K562 (cell line): ENCODE measurements at regions not wholly inside any gene's neighbourhood (a gene's known extent, or its start where the extent isn't known, plus 50 kb on each side); places are given as distances from the start of the nearest gene placed in this dataset.

Experiments
- ATAC-seq: fragments of 200-7000 bp; cut with Tn5 transposase; 3 replicates; pipeline ENCODE4 v1.9.1; 2020; ENCODE audit warnings: moderate library complexity
- BruUV-seq: library from RNA; stranded (reverse); fragments of 400-500 nt; replicated peaks from 2 replicates; lab custom pipeline; 2021; lab: Mats Ljungman, UMichigan
- CTCF ChIA-PET: fragments of 300-600 bp; formaldehyde crosslinking; extraction: SDS; loops from one replicate; lab custom pipeline; 2021; ENCODE audit warnings: low intra/inter-chr PET ratio; lab: Yijun Ruan, JAX
- POLR2A ChIA-PET: fragments of 300-600, 350-650 bp; sonication (Branson Sonifier 250); formaldehyde crosslinking; extraction: SDS; loops from one replicate; lab custom pipeline; 2021; ENCODE audit warnings: antibody characterized with exemption, inconsistent platforms; lab: Yijun Ruan, JAX
- DNase-seq, 4 experiments: peaks; one replicate each; pipeline versions ENCODE4 v3.0.0 to v3.0.0-alpha.2; 2011 to 2018; ENCODE audit warnings: low spot score in 3 of 4, mixed read lengths in 3 of 4; ENCODE audit errors: extremely low read depth in 1 of 4
- FAIRE-seq: peaks from 2 replicates; lab custom pipeline; 2011; peaks lifted over from hg19 to GRCh38; lab: Jason Lieb, UNC
- H2AFZ ChIP-seq: 2 replicates; pipeline ENCODE4 v1.6.0; 2011; ENCODE audit warnings: low read depth, low read length, control low read depth, inconsistent platforms
- H3K27ac ChIP-seq: fragments of 200-600 bp; 3 replicates; pipeline ENCODE4 v1.8.0; 2011; ENCODE audit warnings: low read depth, mild to moderate bottlenecking, control low read depth, inconsistent platforms, low read length, moderate library complexity, mixed read lengths; ENCODE audit errors: extremely low read depth
- H3K27me3 ChIP-seq, 2 experiments: fragments of 300-600 bp in 1 of 2; 2 replicates in 1 of 2; 3 replicates in 1 of 2; pipeline versions ENCODE4 v1.6.0 to v1.8.0; 2011; ENCODE audit warnings: inconsistent platforms in 2 of 2, low read length in 2 of 2, mild to moderate bottlenecking in 1 of 2, mixed read lengths in 1 of 2, moderate library complexity in 1 of 2; ENCODE audit not compliant: control insufficient read depth in 2 of 2, insufficient read depth in 2 of 2
- H3K36me3 ChIP-seq: fragments of 300-600 bp; 3 replicates; pipeline ENCODE4 v1.8.0; 2011; ENCODE audit warnings: mild to moderate bottlenecking, low read length, inconsistent platforms; ENCODE audit not compliant: control insufficient read depth, insufficient read depth
- H3K4me1 ChIP-seq, 2 experiments: fragments of 200-600 bp in 1 of 2; replicated peaks in 1 of 2; 2 replicates in 1 of 2; 3 replicates in 1 of 2; pipeline versions ENCODE4 v1.5.1 to v1.8.0; 2011; ENCODE audit warnings: inconsistent platforms in 2 of 2, low read length in 2 of 2, mild to moderate bottlenecking in 1 of 2, mixed read lengths in 1 of 2, moderate library complexity in 1 of 2; ENCODE audit not compliant: control insufficient read depth in 2 of 2, insufficient read depth in 2 of 2
- H3K4me2 ChIP-seq: 2 replicates; pipeline ENCODE4 v1.6.1; 2011; ENCODE audit warnings: low read length, control low read depth, inconsistent platforms, mixed read lengths; ENCODE audit not compliant: insufficient read depth
- H3K4me3 ChIP-seq: fragments of 200-600 bp; sonication (generic), shearing (Covaris generic); 2 replicates; pipeline ENCODE4 v1.5.1; 2016; ENCODE audit warnings: control low read depth, inconsistent platforms
- H3K79me2 ChIP-seq: fragments of 200-600 bp; 3 replicates; pipeline ENCODE4 v1.8.0; 2011; ENCODE audit warnings: low read length, inconsistent platforms; ENCODE audit not compliant: control insufficient read depth, insufficient read depth
- H3K9ac ChIP-seq, 2 experiments: 2 replicates each; pipeline versions ENCODE4 v1.6.0 to v1.6.1; 2011; ENCODE audit warnings: low read depth in 2 of 2, low read length in 2 of 2, control low read depth in 1 of 2, inconsistent platforms in 1 of 2, mild to moderate bottlenecking in 1 of 2, mixed read lengths in 1 of 2; ENCODE audit not compliant: insufficient read depth in 1 of 2
- H3K9me1 ChIP-seq: one replicate; pipeline ENCODE4 v1.6.0; 2011; ENCODE audit warnings: inconsistent platforms, mild to moderate bottlenecking, low read length, moderate library complexity; ENCODE audit not compliant: control insufficient read depth, insufficient read depth
- H3K9me3 ChIP-seq: replicated peaks from 2 replicates; pipeline ENCODE4 v1.5.1; 2011; ENCODE audit warnings: low read depth, low read length, inconsistent platforms; ENCODE audit not compliant: control insufficient read depth, insufficient read depth
- H4K20me1 ChIP-seq: replicated peaks from 2 replicates; pipeline ENCODE4 v1.6.1; 2011; ENCODE audit warnings: low read length, inconsistent platforms, mixed read lengths; ENCODE audit not compliant: control insufficient read depth, insufficient read depth
- ARID2 ChIP-seq: fragments of 450-650 bp; IDR thresholded peaks from 2 replicates; pipeline ENCODE4 v1.6.1; 2017; ENCODE audit warnings: antibody characterized with exemption, mild to moderate bottlenecking
- CCNT2 ChIP-seq: IDR thresholded peaks from 2 replicates; pipeline ENCODE4 v1.6.1; 2011; ENCODE audit warnings: borderline replicate concordance, low read depth, mild to moderate bottlenecking, moderate library complexity, mixed read lengths, low read length; ENCODE audit not compliant: insufficient read length; ENCODE audit errors: extremely low read depth
- DEAF1 ChIP-seq: fragments of 450-650 bp; formaldehyde crosslinking; IDR thresholded peaks from 2 replicates; pipeline ENCODE4 v1.4.0; 2020; ENCODE audit warnings: mild to moderate bottlenecking, moderate library complexity
- E2F1 ChIP-seq: sonication (generic); formaldehyde crosslinking; IDR thresholded peaks from 2 replicates; pipeline ENCODE4 v1.8.1; 2023; ENCODE audit warnings: mild to moderate bottlenecking, missing genetic modification reagents, moderate library complexity
- FOXP4 ChIP-seq: sonication (generic); formaldehyde crosslinking; IDR thresholded peaks from 2 replicates; pipeline ENCODE4 v1.8.0; 2022; ENCODE audit warnings: mild to moderate bottlenecking, missing genetic modification reagents, borderline replicate concordance
- ILK ChIP-seq: fragments of 450-650 bp; IDR thresholded peaks from 2 replicates; pipeline ENCODE4 v1.6.1; 2016; ENCODE audit warnings: missing genetic modification characterization, low read depth, mild to moderate bottlenecking, missing compliant biosample characterization, moderate library complexity, borderline replicate concordance
- RBM22 ChIP-seq: fragments of 200-400 bp; formaldehyde crosslinking; IDR thresholded peaks from 2 replicates; pipeline ENCODE4 v1.6.1; 2018; ENCODE audit warnings: low read length, low read depth; ENCODE audit not compliant: poor library complexity, severe bottlenecking
- XRCC5 ChIP-seq: fragments of 200-400 bp; formaldehyde crosslinking; IDR thresholded peaks from 2 replicates; pipeline ENCODE4 v1.6.1; 2017; ENCODE audit warnings: low read depth, mild to moderate bottlenecking, low read length
- ZEB2 ChIP-seq: fragments of 450-650 bp; IDR thresholded peaks from 2 replicates; pipeline ENCODE4 v1.6.1; 2016
- ZZZ3 ChIP-seq: fragments of 450-650 bp; IDR thresholded peaks from 2 replicates; pipeline ENCODE4 v1.6.1; 2016; ENCODE audit warnings: antibody characterized with exemption, mild to moderate bottlenecking, moderate library complexity
- WGBS: fragments of 100-300 bp; shearing (Covaris generic); methylation state at CpG from one replicate; pipeline ENCODE4 v1.1.6; 2016; ENCODE audit warnings: low coverage, mixed read lengths; ENCODE audit not compliant: insufficient coverage; ENCODE audit errors: missing lambda C conversion rate; 5-methylcytosine and 5-hydroxymethylcytosine counted together
- in situ Hi-C: fragments of 300-500 bp; cut with MboI; formaldehyde crosslinking; loops from 4 replicates; pipeline ENCODE4 v1.15.0; 2018; ENCODE audit warnings: inconsistent platforms, mixed read lengths
- intact Hi-C: fragments of 100-400 bp; cut with micrococcal nuclease; formaldehyde crosslinking; loops from 2 replicates; pipeline ENCODE4 v1.14.2; 2022
- TF ChIP-seq, protein P1 (sequence below): fragments of 450-650 bp; conservative IDR thresholded peaks from 2 replicates; pipeline ENCODE4 v1.6.1; 2016; ENCODE audit warnings: missing genetic modification characterization, low read depth, mild to moderate bottlenecking, control low read depth, missing compliant biosample characterization

GRCh38 chr1:90114521-90115141 lies 119.7 kb downstream of the ZNF326 start:
- Histone ChIP-seq H3K4me2 (no peak overlapping the region), H3K9me1 (no peaks in the 10 kb centered on the region), H3K9me3 (no peaks in the 10 kb centered on the region), H3K4me1 (no peaks in the 10 kb centered on the region), H4K20me1 (no peaks in the 10 kb centered on the region), H3K79me2 (no peaks in the 10 kb centered on the region), H3K9ac (no peak overlapping the region), H2AFZ (no peak overlapping the region), H3K36me3 (no peaks in the 10 kb centered on the region), H3K27me3 (no peaks in the 10 kb centered on the region; a peak in 1 of 5 replicates), H3K4me3 (no peak overlapping the region), H3K27ac (no peak overlapping the region)
- intact Hi-C loops (loop anchor here (5.0 to 10.0 kb wide), 3 partner anchors 67 to 1160 kb away; no protein-coding TSS in a partner anchor), in situ Hi-C loops (no loop called here)
- CTCF ChIA-PET: interaction anchor here (0.5 kb wide), 1 partner anchor 491 kb away, joined by 3 read pairs; no protein-coding TSS in a partner anchor
- no TSS peak for BruUV-seq
- POLR2A ChIA-PET: no interaction called here
- peak; percentile 74 for ATAC-seq
- peak; percentile 27 to 60 (median 38) for DNase-seq
- FAIRE-seq: peak; percentile 74
- WGBS: 0% methylated on average over 3 of the region's 3 CpGs
- peak; percentile 57; the same call in 1 of the 2 replicates for TF ChIP-seq DEAF1
- no peak for TF ChIP-seq E2F1 (CRISPR knock-in tag)
- TF ChIP-seq ZZZ3: no peak
- 0 out of 2 replicates have a peak, but pooled peaks have one; percentile 16 for TF ChIP-seq ARID2
- TF ChIP-seq, protein P1, sequence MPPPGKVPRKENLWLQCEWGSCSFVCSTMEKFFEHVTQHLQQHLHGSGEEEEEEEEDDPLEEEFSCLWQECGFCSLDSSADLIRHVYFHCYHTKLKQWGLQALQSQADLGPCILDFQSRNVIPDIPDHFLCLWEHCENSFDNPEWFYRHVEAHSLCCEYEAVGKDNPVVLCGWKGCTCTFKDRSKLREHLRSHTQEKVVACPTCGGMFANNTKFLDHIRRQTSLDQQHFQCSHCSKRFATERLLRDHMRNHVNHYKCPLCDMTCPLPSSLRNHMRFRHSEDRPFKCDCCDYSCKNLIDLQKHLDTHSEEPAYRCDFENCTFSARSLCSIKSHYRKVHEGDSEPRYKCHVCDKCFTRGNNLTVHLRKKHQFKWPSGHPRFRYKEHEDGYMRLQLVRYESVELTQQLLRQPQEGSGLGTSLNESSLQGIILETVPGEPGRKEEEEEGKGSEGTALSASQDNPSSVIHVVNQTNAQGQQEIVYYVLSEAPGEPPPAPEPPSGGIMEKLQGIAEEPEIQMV (tag): no peak
- no peak for TF ChIP-seq ZEB2
- TF ChIP-seq CCNT2: no peak
- TF ChIP-seq ILK (tag): no peak
- TF ChIP-seq FOXP4 (CRISPR knock-in tag): no peak
- no peak for TF ChIP-seq XRCC5
- TF ChIP-seq RBM22: no peak
